D721Med (cell line): ENCODE measurements at regions not wholly inside any gene's neighbourhood (a gene's known extent, or its start where the extent isn't known, plus 50 kb on each side); places are given as distances from the start of the nearest gene placed in this dataset.

Source experiments
- DNase-seq: peaks from one replicate; pipeline ENCODE4 v3.0.0; 2011; ENCODE audit warnings: low spot score; ENCODE audit not compliant: insufficient read length
- FAIRE-seq: peaks from 2 replicates; lab custom pipeline; 2011; peaks lifted over from hg19 to GRCh38; lab: Jason Lieb, UNC
- TF ChIP-seq, protein P1 (sequence below): IDR thresholded peaks from 2 replicates; pipeline ENCODE4 v1.5.1; 2012; ENCODE audit warnings: mild to moderate bottlenecking, control low read depth; ENCODE audit not compliant: insufficient read depth; ENCODE audit errors: missing control alignments

DNA sequence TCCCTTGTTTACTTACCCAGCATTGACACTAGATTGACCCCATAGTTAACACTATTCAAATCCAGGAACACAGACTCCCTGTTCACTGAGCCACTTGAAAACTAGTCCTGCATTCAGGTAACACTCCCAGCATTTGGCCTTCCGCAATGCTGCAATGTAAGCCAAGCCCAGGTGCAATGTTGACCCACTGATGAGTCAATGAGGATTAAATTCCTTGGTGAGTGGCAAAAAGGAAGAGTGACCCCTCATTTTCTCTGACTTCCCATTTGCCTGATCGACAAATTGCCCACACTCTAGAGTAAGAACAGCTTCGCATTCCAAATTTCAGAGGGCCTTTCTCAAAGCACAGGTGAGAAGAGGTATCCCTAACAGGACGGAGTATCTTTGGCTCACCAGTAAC lies 251.9 kb downstream of the FBXO15 start:
- no peak for DNase-seq
- no peak for FAIRE-seq
- TF ChIP-seq, protein P1, sequence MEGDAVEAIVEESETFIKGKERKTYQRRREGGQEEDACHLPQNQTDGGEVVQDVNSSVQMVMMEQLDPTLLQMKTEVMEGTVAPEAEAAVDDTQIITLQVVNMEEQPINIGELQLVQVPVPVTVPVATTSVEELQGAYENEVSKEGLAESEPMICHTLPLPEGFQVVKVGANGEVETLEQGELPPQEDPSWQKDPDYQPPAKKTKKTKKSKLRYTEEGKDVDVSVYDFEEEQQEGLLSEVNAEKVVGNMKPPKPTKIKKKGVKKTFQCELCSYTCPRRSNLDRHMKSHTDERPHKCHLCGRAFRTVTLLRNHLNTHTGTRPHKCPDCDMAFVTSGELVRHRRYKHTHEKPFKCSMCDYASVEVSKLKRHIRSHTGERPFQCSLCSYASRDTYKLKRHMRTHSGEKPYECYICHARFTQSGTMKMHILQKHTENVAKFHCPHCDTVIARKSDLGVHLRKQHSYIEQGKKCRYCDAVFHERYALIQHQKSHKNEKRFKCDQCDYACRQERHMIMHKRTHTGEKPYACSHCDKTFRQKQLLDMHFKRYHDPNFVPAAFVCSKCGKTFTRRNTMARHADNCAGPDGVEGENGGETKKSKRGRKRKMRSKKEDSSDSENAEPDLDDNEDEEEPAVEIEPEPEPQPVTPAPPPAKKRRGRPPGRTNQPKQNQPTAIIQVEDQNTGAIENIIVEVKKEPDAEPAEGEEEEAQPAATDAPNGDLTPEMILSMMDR, result no peak

DNA sequence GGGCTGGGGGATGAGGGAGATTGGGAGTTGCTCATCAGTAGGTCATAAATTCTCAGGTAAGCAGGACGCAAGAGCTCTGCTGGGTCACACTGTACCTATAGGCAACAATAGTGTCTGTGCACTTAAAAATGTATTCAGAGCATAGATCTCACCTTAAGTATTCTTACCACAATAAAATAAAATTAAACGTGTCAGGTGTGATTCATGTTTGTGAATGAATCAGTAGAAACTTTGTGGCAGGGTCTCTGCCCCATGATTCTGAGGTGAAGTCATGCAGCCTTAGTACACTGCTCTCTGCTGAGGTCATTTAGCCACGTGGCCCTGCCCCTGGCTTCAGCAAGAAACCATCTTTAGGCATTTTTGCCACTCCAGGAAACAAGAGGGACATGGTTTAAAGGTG lies 253.8 kb downstream of the FBXO15 start:
- DNase-seq (no peak), FAIRE-seq (no peak)
- TF ChIP-seq, protein P1, result no peak

DNA sequence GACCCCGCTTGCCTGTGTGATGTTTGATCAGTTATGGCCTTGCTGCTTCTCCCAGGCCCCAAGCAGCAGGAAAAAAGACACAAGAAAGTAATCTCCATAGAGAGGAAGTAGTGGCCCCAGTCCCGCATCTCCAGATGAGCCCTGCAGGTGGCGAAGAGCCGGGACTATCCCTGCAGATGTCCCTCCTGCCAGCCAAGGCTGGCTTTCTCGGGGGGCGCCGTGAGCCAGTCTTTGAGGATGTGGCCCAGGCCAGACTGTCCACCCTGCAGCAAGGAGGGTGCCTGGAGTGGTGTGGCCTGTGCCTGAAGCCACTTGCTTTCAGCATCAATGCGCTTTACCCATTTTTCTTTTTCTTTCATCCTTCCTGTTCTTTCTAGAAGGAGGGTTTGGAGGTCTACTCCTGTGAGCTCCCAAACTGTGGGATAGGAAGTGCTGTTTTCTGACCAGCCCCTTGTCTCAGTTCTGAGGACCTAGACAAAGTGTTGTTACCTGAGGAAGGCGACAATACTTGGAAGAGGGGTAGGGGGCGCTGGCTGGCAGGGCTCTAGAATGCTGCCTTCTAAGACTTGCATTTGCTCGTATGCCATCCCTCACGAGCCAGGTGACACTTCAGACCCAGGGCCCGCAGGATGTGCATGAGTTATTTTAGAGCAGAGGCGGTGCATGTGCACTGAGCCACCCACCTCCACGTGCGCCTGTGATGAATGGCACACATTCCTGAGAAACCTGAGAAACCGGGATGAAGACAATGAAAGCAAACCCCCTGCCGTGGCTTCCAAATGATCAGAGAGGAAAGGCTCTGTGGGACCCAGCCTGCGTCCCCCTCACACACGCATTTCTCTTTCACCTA lies 255.8 kb downstream of the FBXO15 start:
- DNase-seq, result no peak
- TF ChIP-seq, protein P1, result no peak
- FAIRE-seq, result no peak

DNA sequence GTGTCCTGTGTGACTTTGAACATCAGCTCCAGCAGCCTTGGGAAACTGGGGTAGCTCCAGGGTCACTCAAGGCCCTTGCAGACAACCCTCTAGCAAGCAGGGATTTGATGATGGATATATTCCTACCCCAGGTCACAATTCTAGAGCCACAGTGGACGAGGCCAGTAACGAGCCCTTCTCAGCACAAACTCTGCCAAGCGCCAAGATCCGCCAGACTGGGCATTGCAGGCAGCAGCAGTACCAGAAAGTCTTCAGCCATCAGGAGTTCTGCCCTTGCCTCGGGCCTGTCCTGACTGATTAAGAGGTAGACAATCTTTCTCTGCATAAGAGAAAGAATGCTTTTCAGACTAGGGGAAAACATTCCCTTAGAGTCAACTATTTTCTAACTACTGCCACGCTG lies 259.1 kb downstream of the FBXO15 start:
- DNase-seq (no peak), FAIRE-seq (no peak)
- TF ChIP-seq, protein P1, result no peak

DNA sequence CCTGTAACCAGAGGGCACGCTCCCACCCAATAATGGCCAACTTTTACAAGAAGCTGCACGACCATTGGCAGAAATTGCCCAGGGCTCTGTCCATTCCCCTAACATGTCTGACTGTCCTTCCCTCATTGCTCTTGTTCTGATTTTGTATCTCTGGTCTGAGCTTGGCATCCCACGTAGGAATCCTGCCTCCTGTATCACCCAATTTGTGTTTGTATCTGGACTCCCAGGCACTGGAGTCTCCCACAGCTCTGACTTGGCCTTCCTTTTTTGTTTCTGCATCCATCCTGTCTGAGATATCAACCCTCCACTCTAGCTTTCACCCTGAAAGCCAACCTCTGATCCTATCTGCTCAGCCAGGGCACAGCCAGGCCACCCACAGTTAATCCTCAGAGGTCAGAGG lies 259.8 kb downstream of the FBXO15 start:
- FAIRE-seq, result no peak
- TF ChIP-seq, protein P1, result no peak
- DNase-seq, result no peak

DNA sequence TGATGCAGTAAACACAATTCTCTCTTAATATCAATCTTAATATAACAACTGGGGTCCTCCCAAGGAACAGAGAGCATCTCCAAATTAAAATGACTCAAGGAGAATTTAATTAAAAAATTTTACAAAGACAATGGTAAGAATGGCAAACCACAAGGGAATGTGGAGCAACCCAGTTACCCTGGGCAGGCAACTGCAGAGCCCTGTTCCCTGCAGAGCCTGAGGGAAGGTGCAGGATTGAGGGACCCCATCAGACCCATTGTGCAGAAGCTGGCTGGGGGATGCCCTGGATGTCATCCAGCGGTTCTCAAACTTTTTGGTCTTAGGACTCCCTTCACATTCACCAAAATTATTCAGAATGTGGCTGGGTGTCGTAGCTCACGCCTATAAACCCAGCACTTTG lies 262.8 kb downstream of the FBXO15 start:
- FAIRE-seq (no peak), DNase-seq (no peak)
- TF ChIP-seq, protein P1, result no peak

DNA sequence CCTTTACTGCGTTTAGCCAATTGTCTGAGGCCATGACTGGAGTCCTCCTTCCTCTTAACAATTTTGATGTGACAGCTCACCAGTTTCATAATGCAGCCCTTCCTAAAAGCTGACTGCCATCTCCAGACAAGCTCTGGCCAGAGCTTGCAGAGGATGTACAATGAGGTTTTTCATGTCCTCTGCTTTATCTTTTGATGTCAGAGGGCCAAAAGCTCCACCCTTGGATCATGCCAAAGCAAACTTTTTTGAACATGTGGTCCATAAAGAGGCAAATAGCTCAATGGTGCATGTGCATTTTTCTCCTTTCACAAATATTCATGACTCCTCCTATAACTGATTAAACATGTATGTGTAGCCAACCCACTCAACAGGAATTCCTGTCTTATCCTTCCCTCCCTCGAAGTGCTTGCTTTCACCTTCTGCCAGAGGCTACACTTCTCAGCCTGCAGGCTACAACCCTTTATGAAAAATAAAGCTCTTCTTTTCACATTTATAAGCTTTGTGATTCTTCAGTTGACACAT lies 266.2 kb downstream of the FBXO15 start:
- DNase-seq (no peak), FAIRE-seq (peak; percentile 11)
- TF ChIP-seq, protein P1, result no peak
